ENCODE measurements at regions not wholly inside any gene's neighbourhood (a gene's known extent, or its start where the extent isn't known, plus 50 kb on each side); places are given as distances from the start of the nearest gene placed in this dataset.
A peak's percentile ranks its signal among the peaks of the same experiment; 100 is the strongest.

DNA sequence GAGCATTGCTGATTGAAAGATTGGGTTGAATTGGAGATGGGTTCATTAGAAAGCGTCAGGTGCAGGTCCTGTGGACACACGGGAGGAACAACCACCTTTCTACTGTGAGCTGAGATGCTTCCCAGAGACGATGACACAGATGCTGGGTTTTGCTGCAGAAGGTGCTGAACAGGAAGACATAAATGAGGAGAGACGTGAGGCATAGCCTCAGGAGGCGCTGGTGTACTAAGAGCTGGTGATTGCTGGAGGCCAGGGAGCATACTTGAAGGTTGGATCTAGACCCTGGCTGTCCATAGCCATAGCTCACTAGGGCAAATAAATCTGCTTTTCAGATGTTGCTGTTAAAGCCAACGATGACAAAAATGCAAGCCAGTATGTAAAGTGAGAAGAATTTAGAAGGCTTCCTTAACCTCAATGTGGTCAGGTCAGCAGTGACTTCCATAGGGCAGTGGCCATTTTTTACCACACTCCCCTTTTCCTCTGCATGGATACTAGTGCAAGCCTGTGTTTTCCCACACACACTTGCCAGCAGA lies 153.7 kb downstream of the SOX11 start:
- DNase-seq, result peak; percentile 2

- no peak for DNase-seq
Observed at GRCh38 chr2:5846881-5847280, 154.7 kb downstream of the SOX11 start.

DNA sequence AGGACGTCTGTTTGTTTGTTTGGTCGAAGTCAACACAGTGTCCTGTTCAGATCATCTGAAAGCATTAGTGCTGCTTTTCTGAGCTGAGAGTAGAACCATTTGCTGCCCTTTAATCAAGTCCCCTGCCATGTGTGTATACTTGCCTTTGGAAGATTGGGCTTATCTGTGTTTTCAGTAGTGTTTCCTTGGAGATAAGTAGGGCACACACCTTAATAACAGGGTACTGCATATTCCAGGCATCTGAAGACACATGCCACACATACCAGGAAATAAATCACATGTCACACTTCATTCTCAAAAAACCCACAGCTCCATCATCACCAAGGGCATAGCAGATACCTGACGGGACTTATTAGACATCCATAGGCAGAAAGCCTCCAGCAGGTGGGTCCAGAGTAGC lies 157.4 kb downstream of the SOX11 start:
- DNase-seq, result no peak

- DNase-seq, result no peak
Observed at GRCh38 chr2:5851410-5851809, 159.2 kb downstream of the SOX11 start.

GRCh38 chr2:5854797-5855196 lies 162.6 kb downstream of the SOX11 start:
- DNase-seq, result no peak

GRCh38 chr2:5867056-5867455 lies 174.9 kb downstream of the SOX11 start:
- no peak for DNase-seq

- DNase-seq, result no peak
Observed at GRCh38 chr2:5868931-5869330, 176.7 kb downstream of the SOX11 start.

DNA sequence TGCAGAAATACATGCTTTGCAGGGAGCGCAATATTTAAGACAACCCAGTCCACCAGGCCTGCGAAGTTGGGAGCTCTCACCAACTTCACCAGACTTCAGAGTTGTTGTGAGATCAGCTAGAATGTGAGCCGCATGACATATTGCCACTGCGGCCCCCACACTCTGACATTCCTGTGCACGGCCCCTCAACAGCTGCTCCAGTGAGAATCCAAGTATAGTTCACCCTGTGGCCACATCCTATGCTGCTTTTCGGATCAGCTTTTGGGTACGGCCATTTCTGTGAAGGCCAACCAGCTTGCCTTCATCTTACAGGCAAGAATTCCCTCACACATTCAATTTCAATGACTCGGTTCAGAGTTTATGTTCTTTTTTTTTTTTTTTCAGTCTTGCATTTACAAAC lies 177.8 kb downstream of the SOX11 start:
- DNase-seq, result no peak

DNA sequence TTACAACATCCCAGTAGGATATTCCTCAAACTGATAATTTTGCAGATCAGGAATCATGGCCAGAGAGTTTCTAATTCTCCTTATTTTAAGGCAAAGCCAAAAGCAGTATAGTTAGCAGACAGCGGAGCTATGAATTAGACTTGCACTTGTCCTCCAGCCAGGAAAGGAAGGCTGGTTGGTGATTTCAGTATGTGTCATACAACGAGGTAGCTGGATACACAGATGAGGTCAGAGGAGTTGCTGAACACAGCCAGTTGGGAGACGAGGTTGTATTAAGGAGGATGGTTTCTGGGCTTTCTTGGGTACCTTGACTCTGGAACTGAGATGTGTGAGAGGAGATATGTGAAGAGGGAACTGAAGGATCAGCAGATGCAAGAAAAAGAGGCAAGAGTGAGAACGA lies 185.2 kb downstream of the SOX11 start:
- no peak for DNase-seq

- no peak for DNase-seq
Observed at GRCh38 chr2:5885451-5886173, 193.4 kb downstream of the SOX11 start.

DNA sequence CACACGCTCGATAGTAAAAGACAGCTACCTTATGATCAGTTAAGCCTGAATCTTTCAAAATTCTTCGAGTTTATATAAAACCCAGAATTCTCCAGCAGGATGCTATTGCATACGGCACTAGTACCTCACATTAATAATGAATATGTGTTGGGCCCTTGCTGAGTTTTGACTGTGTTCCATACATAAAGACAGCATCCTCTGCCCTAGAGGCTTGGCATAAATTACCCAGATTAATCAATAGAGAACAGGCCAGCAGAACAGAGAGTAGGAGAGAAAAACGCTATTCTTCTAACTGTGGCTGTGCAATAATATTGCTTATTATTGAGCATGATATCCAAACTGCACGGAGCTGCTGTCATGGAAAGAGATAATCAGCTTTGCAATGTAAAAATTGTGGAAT lies 194.3 kb downstream of the SOX11 start:
- DNase-seq, result no peak

- DNase-seq, result no peak
Observed at GRCh38 chr2:5888126-5888525, 195.9 kb downstream of the SOX11 start.

GRCh38 chr2:5889519-5889918 lies 197.3 kb downstream of the SOX11 start:
- no peak for DNase-seq

DNA sequence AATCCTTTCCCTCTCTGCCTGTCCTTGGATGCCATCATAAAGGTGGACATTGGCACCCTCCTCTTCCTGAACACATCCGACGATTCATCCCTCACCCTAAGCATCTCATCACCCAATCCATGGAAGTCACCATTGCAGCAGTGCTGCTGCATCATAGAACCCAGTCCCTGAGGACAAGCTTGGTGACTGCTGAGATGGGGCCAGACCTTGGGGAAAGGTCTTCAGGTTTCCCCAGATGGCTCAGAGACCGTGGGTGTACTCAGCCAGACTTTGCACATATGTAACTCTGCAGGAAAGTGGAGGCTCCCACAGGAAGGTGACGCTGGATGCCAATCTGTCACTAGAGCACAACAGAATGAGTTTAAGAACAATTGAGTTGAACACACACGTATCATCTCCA lies 202.2 kb downstream of the SOX11 start:
- DNase-seq, result no peak

DNA sequence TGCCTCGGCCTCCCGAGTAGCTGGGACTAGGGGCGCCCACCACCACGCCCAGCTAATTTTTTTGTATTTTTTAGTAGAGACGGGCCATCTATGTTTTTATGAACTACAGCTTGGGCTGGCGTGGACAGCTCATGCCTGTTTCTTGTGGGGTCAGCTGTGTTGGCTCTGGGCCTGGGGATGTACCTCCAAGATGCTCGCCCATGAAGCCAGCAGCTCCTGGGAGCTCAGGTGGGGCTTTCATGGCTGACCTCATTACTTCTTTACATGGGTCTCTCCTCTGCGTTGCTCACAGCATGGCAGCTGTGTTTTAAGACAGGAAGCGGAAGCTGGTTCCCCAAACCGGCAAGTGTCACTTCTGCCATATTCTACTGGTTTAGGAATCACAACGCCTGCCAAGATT lies 203.1 kb downstream of the SOX11 start:
- no peak for DNase-seq

GRCh38 chr2:5897249-5897648 lies 205.1 kb downstream of the SOX11 start:
- DNase-seq, result no peak

DNA sequence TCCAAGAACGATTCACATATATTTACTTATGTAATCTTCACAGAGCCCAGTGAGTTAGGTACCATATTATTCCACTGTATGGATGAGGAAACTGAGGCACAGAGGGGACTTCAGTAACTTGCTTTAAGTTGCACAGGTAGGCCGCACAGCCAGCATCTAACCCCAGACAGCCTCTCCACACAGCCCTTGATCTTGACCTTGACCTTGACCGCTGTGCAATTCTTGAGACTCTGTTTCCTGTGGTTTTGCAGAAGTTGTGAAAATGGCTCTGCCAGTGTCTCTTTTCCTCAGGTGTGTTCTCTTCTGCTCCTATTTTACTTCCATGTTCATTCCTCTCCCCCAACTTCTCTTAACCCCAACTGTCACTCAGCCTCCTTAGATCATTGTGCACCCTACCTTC lies 206.5 kb downstream of the SOX11 start:
- DNase-seq, result no peak

DNA sequence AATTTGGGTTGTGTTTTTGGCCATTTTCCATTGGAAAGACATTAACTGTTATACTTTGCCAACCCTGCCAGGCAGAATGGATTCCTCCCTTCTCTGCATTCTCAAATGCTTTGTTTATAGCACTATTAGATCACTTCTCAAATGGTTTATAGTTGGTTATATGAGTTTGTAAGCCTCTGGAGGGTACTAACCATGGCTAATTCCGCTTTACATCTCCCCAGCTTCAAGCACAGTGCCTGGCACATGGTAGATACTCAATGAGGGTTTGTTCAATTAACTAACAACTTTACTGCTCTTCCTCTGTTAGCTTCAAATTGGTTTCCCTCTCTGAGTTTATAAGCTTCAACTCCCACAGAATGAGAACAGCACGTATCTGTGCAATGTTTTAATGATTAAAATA lies 213.5 kb downstream of the SOX11 start:
- no peak for DNase-seq

GRCh38 chr2:5908071-5908470 lies 215.9 kb downstream of the SOX11 start:
- DNase-seq, result peak; percentile 1

DNA sequence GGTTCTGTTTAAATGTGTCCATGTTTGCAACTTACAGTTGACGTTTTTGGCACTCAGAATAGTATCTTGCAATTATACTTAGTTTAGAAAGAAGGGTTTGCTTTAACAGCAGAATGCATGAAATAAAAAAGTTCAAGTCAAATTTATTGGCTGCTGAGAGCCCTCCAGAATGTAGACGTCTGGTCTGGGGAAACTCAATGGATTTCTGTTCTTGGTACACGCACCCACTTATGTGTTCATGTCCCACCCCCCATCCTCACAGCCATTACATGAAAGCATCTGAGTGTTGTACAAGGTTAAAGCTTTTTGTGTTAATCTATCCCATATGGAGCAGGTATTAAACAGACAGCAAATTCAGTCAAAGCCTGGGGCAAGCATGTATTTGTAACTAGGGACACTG lies 219.5 kb downstream of the SOX11 start:
- DNase-seq, result no peak

GRCh38 chr2:5913711-5914395 lies 221.7 kb downstream of the SOX11 start:
- DNase-seq, result no peak

DNA sequence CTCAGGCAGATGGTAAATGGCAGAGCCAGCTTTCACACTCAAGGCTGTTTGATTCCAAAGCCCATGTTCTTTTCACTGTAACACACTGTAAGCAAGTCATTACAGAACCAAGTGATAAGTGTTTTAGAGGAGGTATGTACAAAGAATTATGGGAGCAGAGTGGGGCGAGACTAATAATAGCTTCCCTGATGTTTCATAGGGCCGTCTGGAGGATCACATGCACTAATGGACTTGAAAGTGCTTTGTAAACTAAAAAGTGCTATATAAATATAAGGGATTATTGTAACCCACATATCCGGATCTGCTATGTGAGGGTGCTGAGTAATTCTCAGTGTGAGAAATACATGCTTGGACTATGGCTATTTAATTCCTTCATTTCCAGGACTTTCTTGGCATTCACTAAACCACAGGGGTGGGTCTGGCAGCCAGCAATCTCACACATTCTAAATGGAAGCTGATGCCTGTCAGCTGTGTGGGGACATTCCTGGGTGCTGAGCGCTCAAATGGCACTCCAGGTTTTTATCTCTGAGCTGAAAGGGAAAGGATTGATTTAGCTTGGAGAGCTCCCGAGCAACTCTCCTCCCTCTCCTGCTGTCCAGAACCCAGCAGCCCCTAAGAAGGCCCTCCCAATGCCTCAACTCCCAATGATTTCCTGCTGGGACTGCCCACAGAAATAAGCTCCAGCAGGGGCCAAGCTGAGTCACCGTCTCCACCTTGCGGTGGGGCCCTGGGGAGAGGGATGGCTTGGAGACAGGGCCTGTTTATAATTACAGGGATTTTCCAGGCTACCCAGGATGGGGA lies 222.8 kb downstream of the SOX11 start:
- DNase-seq, result no peak

DNA sequence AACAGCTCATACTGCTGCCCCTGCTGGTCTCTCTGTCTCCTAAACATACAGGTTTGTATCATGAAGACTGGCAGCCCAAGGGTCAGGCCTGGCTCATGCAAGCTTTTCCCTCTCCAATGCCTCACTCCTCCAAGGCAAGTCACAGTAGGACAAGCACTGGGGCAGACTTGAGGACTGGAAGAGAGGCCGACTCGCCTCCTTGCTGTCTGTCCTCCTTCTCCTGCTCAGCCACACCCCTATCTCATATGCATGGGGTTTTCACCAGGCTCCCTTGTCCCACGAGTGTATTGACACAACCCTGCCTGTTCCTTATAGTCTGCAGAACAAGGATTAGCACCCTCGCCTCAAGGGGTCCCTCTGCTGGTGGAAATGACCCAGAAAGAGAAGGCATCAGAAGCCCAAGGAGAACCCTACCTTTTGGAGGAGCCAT lies 223.7 kb downstream of the SOX11 start:
- DNase-seq, result peak; percentile 49

Data from OCI-M1 (cell line).